A673 (cell line): ENCODE measurements at regions not wholly inside any gene's neighbourhood (a gene's known extent, or its start where the extent isn't known, plus 50 kb on each side); places are given as distances from the start of the nearest gene placed in this dataset.

Experiments used
- EZH2 ChIP-seq: fragments of 200-600 bp; sonication (generic); IDR thresholded peaks from 2 replicates; pipeline ENCODE4 v1.6.1; 2017; ENCODE audit warnings: borderline replicate concordance, low read depth, mild to moderate bottlenecking, mixed read lengths, antibody characterized with exemption, low read length; ENCODE audit not compliant: poor library complexity, severe bottlenecking
- TF ChIP-seq, protein P1 (sequence below): fragments of 300-800, 200-600 bp; sonication (generic); conservative IDR thresholded peaks from 2 replicates; pipeline ENCODE4 v1.5.1; 2017; ENCODE audit warnings: low read depth, mild to moderate bottlenecking, antibody characterized with exemption, low read length, moderate library complexity, mixed read lengths

DNA sequence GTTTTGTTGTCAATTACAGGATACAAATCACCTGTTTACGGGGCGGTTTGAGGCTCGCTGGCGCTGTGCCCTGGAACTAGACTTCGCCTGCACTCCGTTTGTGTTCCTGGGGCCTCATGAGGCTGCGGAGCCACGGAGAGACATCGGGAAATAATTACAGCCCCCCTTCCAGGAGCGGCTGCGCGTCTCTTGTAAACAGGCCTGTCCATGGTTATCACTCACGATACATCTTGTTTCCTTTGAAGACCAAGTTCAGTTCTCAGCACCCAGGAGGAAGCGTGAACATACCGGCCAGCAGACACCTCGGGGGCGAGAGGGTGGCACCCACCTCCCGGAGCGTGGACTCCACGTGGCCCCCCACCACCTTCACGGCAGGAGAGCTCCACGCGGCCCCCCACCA is 297.1 kb upstream of the IRX4 start:
- TF ChIP-seq, protein P1, sequence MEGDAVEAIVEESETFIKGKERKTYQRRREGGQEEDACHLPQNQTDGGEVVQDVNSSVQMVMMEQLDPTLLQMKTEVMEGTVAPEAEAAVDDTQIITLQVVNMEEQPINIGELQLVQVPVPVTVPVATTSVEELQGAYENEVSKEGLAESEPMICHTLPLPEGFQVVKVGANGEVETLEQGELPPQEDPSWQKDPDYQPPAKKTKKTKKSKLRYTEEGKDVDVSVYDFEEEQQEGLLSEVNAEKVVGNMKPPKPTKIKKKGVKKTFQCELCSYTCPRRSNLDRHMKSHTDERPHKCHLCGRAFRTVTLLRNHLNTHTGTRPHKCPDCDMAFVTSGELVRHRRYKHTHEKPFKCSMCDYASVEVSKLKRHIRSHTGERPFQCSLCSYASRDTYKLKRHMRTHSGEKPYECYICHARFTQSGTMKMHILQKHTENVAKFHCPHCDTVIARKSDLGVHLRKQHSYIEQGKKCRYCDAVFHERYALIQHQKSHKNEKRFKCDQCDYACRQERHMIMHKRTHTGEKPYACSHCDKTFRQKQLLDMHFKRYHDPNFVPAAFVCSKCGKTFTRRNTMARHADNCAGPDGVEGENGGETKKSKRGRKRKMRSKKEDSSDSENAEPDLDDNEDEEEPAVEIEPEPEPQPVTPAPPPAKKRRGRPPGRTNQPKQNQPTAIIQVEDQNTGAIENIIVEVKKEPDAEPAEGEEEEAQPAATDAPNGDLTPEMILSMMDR = no peak
- no peak for TF ChIP-seq EZH2
